ENCODE measurements at regions not wholly inside any gene's neighbourhood (a gene's known extent, or its start where the extent isn't known, plus 50 kb on each side); places are given as distances from the start of the nearest gene placed in this dataset.

- TF ChIP-seq OVOL3 (tag by site-specific recombination; IDR thresholded peaks at IDR 0.05) = no peak
- no peak for TF ChIP-seq ZNF529 (tag by site-specific recombination; IDR thresholded peaks at IDR 0.05; ENCODE audit: insufficient replicate concordance)
- TF ChIP-seq KLF9 (tag by site-specific recombination; IDR thresholded peaks at IDR 0.05; ENCODE audit: low read depth) = no peak
- TF ChIP-seq MYNN (tag by site-specific recombination; IDR thresholded peaks at IDR 0.05; ENCODE audit: borderline replicate concordance) = no peak
- no peak for TF ChIP-seq CTCF (tag by site-specific recombination; IDR thresholded peaks at IDR 0.05)
- TF ChIP-seq SALL2 (tag by site-specific recombination; IDR thresholded peaks at IDR 0.05; ENCODE audit: borderline replicate concordance) = no peak
- no peak for TF ChIP-seq ZNF677 (tag by site-specific recombination; IDR thresholded peaks at IDR 0.05)
- no peak for TF ChIP-seq TSHZ1 (tag by site-specific recombination; IDR thresholded peaks at IDR 0.05; ENCODE audit: borderline replicate concordance)
- no peak for TF ChIP-seq KLF16 (tag by site-specific recombination; IDR thresholded peaks at IDR 0.05)
- TF ChIP-seq REST (tag by site-specific recombination; IDR thresholded peaks at IDR 0.05) = no peak
- no peak for TF ChIP-seq KLF1 (tag by site-specific recombination; IDR thresholded peaks at IDR 0.05)
- TF ChIP-seq ZNF223 (tag by site-specific recombination; IDR thresholded peaks at IDR 0.05) = no peak
- no peak for TF ChIP-seq ZNF274 (IDR thresholded peaks at IDR 0.05; ENCODE audit: low read length)
- no peak for TF ChIP-seq ZNF274 (tag by site-specific recombination; IDR thresholded peaks at IDR 0.05; ENCODE audit: borderline replicate concordance)
- no peak for TF ChIP-seq HOXC10 (CRISPR knock-in tag; IDR thresholded peaks at IDR 0.05)
Measured at GRCh38 chr5:152686931-152687330, 281.9 kb upstream of the NMUR2 start.
